ENCODE measurements at regions not wholly inside any gene's neighbourhood (a gene's known extent, or its start where the extent isn't known, plus 50 kb on each side); places are given as distances from the start of the nearest gene placed in this dataset.
"Not testable (repeated sequence)": the region's sequence is repeated elsewhere in the genome, so short reads cannot be mapped to it uniquely, and the experiment has no call there.

- no peak for DNase-seq (ENCODE audit: low read depth in 1 of 2, low spot score in 1 of 2)
Observed at GRCh38 chr14:41297576-41298327, 308.9 kb upstream of the LRFN5 start.

- DNase-seq (ENCODE audit: low read depth in 1 of 2, low spot score in 1 of 2) = no peak
Observed at GRCh38 chr14:41295734-41296133, 310.9 kb upstream of the LRFN5 start.

- no peak for DNase-seq (ENCODE audit: low read depth in 1 of 2, low spot score in 1 of 2)
Observed at GRCh38 chr14:41289025-41289424, 317.7 kb upstream of the LRFN5 start.

GRCh38 chr14:41285186-41285748 is 321.4 kb upstream of the LRFN5 start:
- DNase-seq (ENCODE audit: low read depth in 1 of 2, low spot score in 1 of 2) = no peak

GRCh38 chr14:41280745-41281144 is 325.9 kb upstream of the LRFN5 start:
- DNase-seq (ENCODE audit: low read depth in 1 of 2, low spot score in 1 of 2) = no peak

- no peak for DNase-seq (ENCODE audit: low read depth in 1 of 2, low spot score in 1 of 2)
Observed at GRCh38 chr14:41277450-41277849, 329.2 kb upstream of the LRFN5 start.

- DNase-seq (ENCODE audit: low read depth in 1 of 2, low spot score in 1 of 2) = no peak
Observed at GRCh38 chr14:41257476-41257875, 349.2 kb upstream of the LRFN5 start.

- no peak for DNase-seq (ENCODE audit: low read depth in 1 of 2, low spot score in 1 of 2)
Observed at GRCh38 chr14:41235466-41235865, 371.2 kb upstream of the LRFN5 start.

- no peak for DNase-seq (ENCODE audit: low read depth in 1 of 2, low spot score in 1 of 2)
Observed at GRCh38 chr14:41230683-41231082, 376.0 kb upstream of the LRFN5 start.

- no peak for DNase-seq (ENCODE audit: low read depth in 1 of 2, low spot score in 1 of 2)
Observed at GRCh38 chr14:41229824-41230223, 376.9 kb upstream of the LRFN5 start.

GRCh38 chr14:41225433-41225832 is 381.2 kb upstream of the LRFN5 start:
- no peak for DNase-seq (ENCODE audit: low read depth in 1 of 2, low spot score in 1 of 2)

- no peak for DNase-seq (ENCODE audit: low read depth in 1 of 2, low spot score in 1 of 2)
Observed at GRCh38 chr14:41222581-41222980, 384.1 kb upstream of the LRFN5 start.

GRCh38 chr14:41214978-41215377 is 391.7 kb upstream of the LRFN5 start:
- not testable (repeated sequence) for DNase-seq (ENCODE audit: low read depth in 1 of 2, low spot score in 1 of 2)

GRCh38 chr14:41201696-41202095 is 405.0 kb upstream of the LRFN5 start:
- DNase-seq (ENCODE audit: low read depth in 1 of 2, low spot score in 1 of 2) = no peak

- DNase-seq (ENCODE audit: low read depth in 1 of 2, low spot score in 1 of 2) = no peak
Observed at GRCh38 chr14:41187868-41188267, 418.8 kb upstream of the LRFN5 start.

- DNase-seq (ENCODE audit: low read depth in 1 of 2, low spot score in 1 of 2) = no peak
Observed at GRCh38 chr14:41171045-41171444, 435.6 kb upstream of the LRFN5 start.

- DNase-seq (ENCODE audit: low read depth in 1 of 2, low spot score in 1 of 2) = no peak
Observed at GRCh38 chr14:41167040-41167439, 439.6 kb upstream of the LRFN5 start.

- no peak for DNase-seq (ENCODE audit: low read depth in 1 of 2, low spot score in 1 of 2)
Observed at GRCh38 chr14:41154143-41154807, 452.4 kb upstream of the LRFN5 start.

GRCh38 chr14:41146391-41146790 is 460.3 kb upstream of the LRFN5 start:
- no peak for DNase-seq (ENCODE audit: low read depth in 1 of 2, low spot score in 1 of 2)

- DNase-seq (ENCODE audit: low read depth in 1 of 2, low spot score in 1 of 2) = no peak
Observed at GRCh38 chr14:41144370-41144769, 462.3 kb upstream of the LRFN5 start.

GRCh38 chr14:41137741-41138140 is 468.9 kb upstream of the LRFN5 start:
- DNase-seq (ENCODE audit: low read depth in 1 of 2, low spot score in 1 of 2) = no peak

- no peak for DNase-seq (ENCODE audit: low read depth in 1 of 2, low spot score in 1 of 2)
Observed at GRCh38 chr14:41130274-41130673, 476.4 kb upstream of the LRFN5 start.

All from activated CD4-positive, alpha-beta T cell treated with anti-CD3 and anti-CD28 coated beads, Interleukin-2, amount 50 U/mL, for 24 hours (primary cell).